ENCODE measurements at regions not wholly inside any gene's neighbourhood (a gene's known extent, or its start where the extent isn't known, plus 50 kb on each side); places are given as distances from the start of the nearest gene placed in this dataset.
"Not testable (repeated sequence)": the region's sequence is repeated elsewhere in the genome, so short reads cannot be mapped to it uniquely, and the experiment has no call there.

DNA sequence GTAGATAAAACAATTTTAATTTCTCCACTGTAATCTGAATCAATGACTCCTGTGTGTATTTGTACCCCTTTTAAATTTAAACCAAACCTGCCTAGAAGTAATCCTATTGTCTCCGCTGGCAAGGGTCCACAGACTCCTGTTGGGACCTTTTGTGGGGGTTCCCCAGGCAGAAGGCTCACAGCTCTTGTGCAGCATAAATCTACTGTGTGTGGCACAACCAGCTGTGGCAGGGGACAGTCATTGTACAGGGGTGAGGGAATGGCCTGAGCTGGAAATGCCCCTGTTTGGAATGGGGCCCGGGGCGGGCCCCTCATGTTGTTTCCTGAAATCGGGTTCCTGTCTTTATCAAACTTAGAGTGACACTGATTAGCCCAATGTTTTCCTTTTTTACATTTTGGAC lies 318.2 kb upstream of the FAM98A start:
- H3K9me3 ChIP-seq (ENCODE audit: control insufficient read depth, low read length, poor library complexity, severe bottlenecking) = no peaks in the 10 kb centered on the region
- H3K27ac Mint-ChIP-seq = no peak overlapping the region
- no peaks in the 10 kb centered on the region for H3K36me3 Mint-ChIP-seq (ENCODE audit: low read depth)
- H3K27me3 Mint-ChIP-seq = no peaks in the 10 kb centered on the region
- H3K4me3 Mint-ChIP-seq = no peak overlapping the region
- no peak for DNase-seq
- no peaks in the 10 kb centered on the region for H3K4me1 Mint-ChIP-seq
- no peak for ATAC-seq

GRCh38 chr2:33913071-33913616 lies 314.0 kb upstream of the FAM98A start:
- H3K4me3 Mint-ChIP-seq = no peak overlapping the region
- no peak for ATAC-seq
- H3K36me3 Mint-ChIP-seq (ENCODE audit: low read depth) = no peaks in the 10 kb centered on the region
- no peak for DNase-seq
- H3K4me1 Mint-ChIP-seq = no peaks in the 10 kb centered on the region
- H3K27ac Mint-ChIP-seq = no peak overlapping the region
- no peaks in the 10 kb centered on the region for H3K9me3 ChIP-seq (ENCODE audit: control insufficient read depth, low read length, poor library complexity, severe bottlenecking)
- H3K27me3 Mint-ChIP-seq = no peaks in the 10 kb centered on the region

GRCh38 chr2:33911327-33911726 lies 312.2 kb upstream of the FAM98A start:
- Mint-ChIP-seq H3K4me1 (no peaks in the 10 kb centered on the region), H3K4me3 (no peak overlapping the region), H3K27me3 (no peaks in the 10 kb centered on the region), H3K36me3 (ENCODE audit: low read depth) (no peaks in the 10 kb centered on the region), H3K27ac (no peak overlapping the region)
- DNase-seq (no peak), ATAC-seq (no peak)
- H3K9me3 ChIP-seq (ENCODE audit: control insufficient read depth, low read length, poor library complexity, severe bottlenecking) = no peaks in the 10 kb centered on the region

DNA sequence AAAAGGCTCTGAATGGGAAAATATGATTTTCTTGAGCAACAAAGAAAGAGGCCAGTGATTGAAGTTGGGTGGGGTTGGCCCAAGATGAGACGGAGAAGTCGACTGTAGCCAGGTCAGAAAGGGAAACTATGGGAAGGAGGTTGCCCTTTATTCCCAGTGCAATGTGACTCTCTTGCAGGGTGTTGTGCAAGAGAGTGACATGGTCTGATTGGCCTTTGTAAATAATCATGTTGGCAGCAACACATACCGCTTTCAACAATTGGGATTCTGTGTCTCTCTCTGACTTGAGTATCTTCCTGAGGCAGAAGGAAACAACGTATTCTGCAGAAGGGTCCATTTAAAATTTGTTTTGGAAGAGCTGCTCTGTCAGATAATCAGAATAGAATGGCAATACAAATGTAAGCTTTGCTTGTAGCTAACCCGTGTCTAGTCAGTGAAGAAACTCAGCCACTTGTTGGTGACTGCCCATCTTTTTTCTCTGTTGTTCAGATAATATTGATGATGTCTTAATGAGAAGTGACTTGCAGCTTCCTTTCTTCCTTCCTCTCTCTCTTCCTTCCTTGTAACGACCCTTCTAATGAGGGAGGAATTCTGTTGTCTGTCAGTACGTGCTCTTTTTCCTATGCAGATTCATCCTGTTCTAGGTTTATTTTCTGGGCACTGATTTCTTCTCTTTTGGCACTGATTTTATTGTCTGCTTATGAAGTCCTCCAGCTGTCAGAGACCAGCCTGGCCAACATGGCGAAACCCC lies 311.0 kb upstream of the FAM98A start:
- Mint-ChIP-seq H3K27me3 (no peaks in the 10 kb centered on the region), H3K36me3 (ENCODE audit: low read depth) (no peaks in the 10 kb centered on the region), H3K4me1 (no peaks in the 10 kb centered on the region), H3K27ac (no peak overlapping the region), H3K4me3 (no peak overlapping the region)
- no peak for ATAC-seq
- H3K9me3 ChIP-seq (ENCODE audit: control insufficient read depth, low read length, poor library complexity, severe bottlenecking) = no peaks in the 10 kb centered on the region
- DNase-seq = no peak

DNA sequence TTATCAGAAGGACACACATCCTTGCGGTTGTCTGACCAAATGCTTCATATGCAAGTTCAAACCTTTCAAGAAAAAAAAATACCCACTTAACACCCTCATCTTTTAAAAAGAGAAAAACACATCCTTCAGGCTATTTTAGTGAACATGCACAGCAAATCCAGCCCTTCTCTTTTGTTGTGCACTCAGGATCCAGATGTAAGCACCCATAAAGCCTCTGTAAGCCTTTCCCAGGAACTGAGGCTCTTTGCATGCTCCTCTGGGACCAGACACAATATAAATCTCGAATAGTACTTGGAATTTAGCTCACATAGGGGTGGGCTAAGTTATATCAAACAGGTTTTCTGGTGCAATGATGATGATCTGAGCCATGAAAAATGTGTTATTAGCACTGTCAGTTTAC lies 308.8 kb upstream of the FAM98A start:
- Mint-ChIP-seq H3K27me3 (no peaks in the 10 kb centered on the region), H3K4me1 (no peaks in the 10 kb centered on the region), H3K4me3 (no peak overlapping the region), H3K27ac (no peak overlapping the region), H3K36me3 (ENCODE audit: low read depth) (no peaks in the 10 kb centered on the region)
- no peak for DNase-seq
- no peak for ATAC-seq
- H3K9me3 ChIP-seq (ENCODE audit: control insufficient read depth, low read length, poor library complexity, severe bottlenecking) = no peaks in the 10 kb centered on the region

DNA sequence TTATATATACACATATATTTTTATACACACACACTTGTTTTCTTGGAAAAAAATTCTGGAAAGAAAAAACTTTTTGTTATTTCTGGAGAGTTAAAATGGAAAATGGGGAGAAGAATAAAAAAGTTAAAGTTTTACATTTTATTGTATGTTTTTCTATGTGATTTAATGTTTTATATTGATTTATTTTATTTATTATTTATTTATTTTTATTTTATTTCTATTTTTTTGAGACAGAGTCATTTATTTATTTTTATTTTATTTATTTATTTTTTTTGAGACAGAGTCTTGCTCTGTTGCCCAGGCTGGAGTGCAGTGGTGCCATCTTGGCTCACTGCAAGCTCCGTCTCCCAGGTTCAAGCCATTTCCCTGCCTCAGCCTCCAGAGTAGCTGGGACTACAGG lies 307.0 kb upstream of the FAM98A start:
- DNase-seq; H3K4me3 Mint-ChIP-seq; H3K36me3 Mint-ChIP-seq (ENCODE audit: low read depth); H3K9me3 ChIP-seq (ENCODE audit: control insufficient read depth, low read length, poor library complexity, severe bottlenecking); H3K4me1 Mint-ChIP-seq; ATAC-seq; H3K27ac Mint-ChIP-seq; H3K27me3 Mint-ChIP-seq: not testable (repeated sequence)

- ATAC-seq (no peak), DNase-seq (no peak)
- no peaks in the 10 kb centered on the region for H3K9me3 ChIP-seq (ENCODE audit: control insufficient read depth, low read length, poor library complexity, severe bottlenecking)
- Mint-ChIP-seq H3K4me1 (peaks cover 4% of the 10 kb centered on the region), H3K4me3 (no peak overlapping the region), H3K36me3 (ENCODE audit: low read depth) (no peaks in the 10 kb centered on the region), H3K27ac (no peak overlapping the region), H3K27me3 (no peaks in the 10 kb centered on the region)
Observed at GRCh38 chr2:33904801-33905200, 305.7 kb upstream of the FAM98A start.

- DNase-seq (no peak), ATAC-seq (no peak)
- Mint-ChIP-seq H3K27me3 (no peaks in the 10 kb centered on the region), H3K36me3 (ENCODE audit: low read depth) (no peaks in the 10 kb centered on the region), H3K4me1 (peaks cover 4% of the 10 kb centered on the region), H3K4me3 (no peak overlapping the region), H3K27ac (no peak overlapping the region)
- H3K9me3 ChIP-seq (ENCODE audit: control insufficient read depth, low read length, poor library complexity, severe bottlenecking) = no peaks in the 10 kb centered on the region
Observed at GRCh38 chr2:33903701-33904100, 304.6 kb upstream of the FAM98A start.

GRCh38 chr2:33903215-33903614 lies 304.1 kb upstream of the FAM98A start:
- H3K4me1 Mint-ChIP-seq = peaks cover 4% of the 10 kb centered on the region
- H3K27ac Mint-ChIP-seq = no peak overlapping the region
- no peaks in the 10 kb centered on the region for H3K9me3 ChIP-seq (ENCODE audit: control insufficient read depth, low read length, poor library complexity, severe bottlenecking)

GRCh38 chr2:33900610-33901009 lies 301.5 kb upstream of the FAM98A start:
- no peaks in the 10 kb centered on the region for H3K9me3 ChIP-seq (ENCODE audit: control insufficient read depth, low read length, poor library complexity, severe bottlenecking)
- no peaks in the 10 kb centered on the region for H3K36me3 Mint-ChIP-seq (ENCODE audit: low read depth)
- peaks cover 4% of the 10 kb centered on the region for H3K4me1 Mint-ChIP-seq
- no peaks in the 10 kb centered on the region for H3K27me3 Mint-ChIP-seq
- H3K4me3 Mint-ChIP-seq = no peak overlapping the region
- no peak for ATAC-seq
- no peak overlapping the region for H3K27ac Mint-ChIP-seq
- no peak for DNase-seq

More at GRCh38 chr2:33903215-33903614, 304.1 kb upstream of the FAM98A start:
- Mint-ChIP-seq H3K4me3 (no peak overlapping the region), H3K27me3 (no peaks in the 10 kb centered on the region), H3K36me3 (ENCODE audit: low read depth) (no peaks in the 10 kb centered on the region)
- no peak for ATAC-seq
- DNase-seq = no peak

GRCh38 chr2:33897741-33898140 lies 298.6 kb upstream of the FAM98A start:
- Mint-ChIP-seq H3K27me3 (no peaks in the 10 kb centered on the region), H3K4me1 (peaks cover 4% of the 10 kb centered on the region), H3K4me3 (no peak overlapping the region), H3K36me3 (ENCODE audit: low read depth) (no peaks in the 10 kb centered on the region), H3K27ac (no peak overlapping the region)
- ATAC-seq (no peak), DNase-seq (no peak)
- H3K9me3 ChIP-seq (ENCODE audit: control insufficient read depth, low read length, poor library complexity, severe bottlenecking) = no peaks in the 10 kb centered on the region

GRCh38 chr2:33893824-33894223 lies 294.7 kb upstream of the FAM98A start:
- H3K27ac Mint-ChIP-seq = no peak overlapping the region
- H3K4me3 Mint-ChIP-seq = no peak overlapping the region
- H3K36me3 Mint-ChIP-seq (ENCODE audit: low read depth) = no peaks in the 10 kb centered on the region

GRCh38 chr2:33891616-33892015 lies 292.5 kb upstream of the FAM98A start:
- DNase-seq (no peak), ATAC-seq (no peak)
- Mint-ChIP-seq H3K36me3 (ENCODE audit: low read depth) (no peaks in the 10 kb centered on the region), H3K4me3 (no peak overlapping the region), H3K27ac (no peak overlapping the region), H3K27me3 (peaks cover 4% of the 10 kb centered on the region), H3K4me1 (no peaks in the 10 kb centered on the region)
- H3K9me3 ChIP-seq (ENCODE audit: control insufficient read depth, low read length, poor library complexity, severe bottlenecking) = no peaks in the 10 kb centered on the region

More at GRCh38 chr2:33893824-33894223, 294.7 kb upstream of the FAM98A start:
- no peak for DNase-seq
- ATAC-seq = no peak
- Mint-ChIP-seq H3K27me3 (peaks cover 4% of the 10 kb centered on the region), H3K4me1 (no peaks in the 10 kb centered on the region)
- no peaks in the 10 kb centered on the region for H3K9me3 ChIP-seq (ENCODE audit: control insufficient read depth, low read length, poor library complexity, severe bottlenecking)

DNA sequence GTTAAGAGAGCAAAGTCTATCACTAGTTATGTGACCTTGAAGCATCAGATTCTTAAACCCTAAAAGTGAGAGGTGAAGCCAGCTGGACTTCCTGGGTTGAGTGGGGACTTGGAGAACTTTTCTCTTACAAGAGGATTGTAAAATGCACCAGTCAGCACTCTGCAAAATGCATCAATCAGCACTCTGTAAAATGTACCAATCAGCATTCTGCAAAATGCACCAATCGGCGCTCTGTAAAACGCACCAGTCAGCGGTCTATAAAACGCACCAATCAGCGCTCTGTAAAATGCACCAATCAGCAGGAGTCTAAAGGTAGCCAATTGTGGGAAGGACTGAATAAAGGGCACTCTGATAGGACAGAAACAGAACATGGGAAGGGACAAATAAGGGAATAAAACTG lies 291.6 kb upstream of the FAM98A start:
- Mint-ChIP-seq H3K4me3 (no peak overlapping the region), H3K4me1 (no peaks in the 10 kb centered on the region), H3K36me3 (ENCODE audit: low read depth) (no peaks in the 10 kb centered on the region), H3K27ac (no peak overlapping the region), H3K27me3 (peaks cover 4% of the 10 kb centered on the region)
- H3K9me3 ChIP-seq (ENCODE audit: control insufficient read depth, low read length, poor library complexity, severe bottlenecking) = no peaks in the 10 kb centered on the region
- no peak for ATAC-seq
- no peak for DNase-seq

Measured in T-helper 17 cell (primary cell).